ENCODE measurements at regions not wholly inside any gene's neighbourhood (a gene's known extent, or its start where the extent isn't known, plus 50 kb on each side); places are given as distances from the start of the nearest gene placed in this dataset.
"Not testable (repeated sequence)": the region's sequence is repeated elsewhere in the genome, so short reads cannot be mapped to it uniquely, and the experiment has no call there.

DNA sequence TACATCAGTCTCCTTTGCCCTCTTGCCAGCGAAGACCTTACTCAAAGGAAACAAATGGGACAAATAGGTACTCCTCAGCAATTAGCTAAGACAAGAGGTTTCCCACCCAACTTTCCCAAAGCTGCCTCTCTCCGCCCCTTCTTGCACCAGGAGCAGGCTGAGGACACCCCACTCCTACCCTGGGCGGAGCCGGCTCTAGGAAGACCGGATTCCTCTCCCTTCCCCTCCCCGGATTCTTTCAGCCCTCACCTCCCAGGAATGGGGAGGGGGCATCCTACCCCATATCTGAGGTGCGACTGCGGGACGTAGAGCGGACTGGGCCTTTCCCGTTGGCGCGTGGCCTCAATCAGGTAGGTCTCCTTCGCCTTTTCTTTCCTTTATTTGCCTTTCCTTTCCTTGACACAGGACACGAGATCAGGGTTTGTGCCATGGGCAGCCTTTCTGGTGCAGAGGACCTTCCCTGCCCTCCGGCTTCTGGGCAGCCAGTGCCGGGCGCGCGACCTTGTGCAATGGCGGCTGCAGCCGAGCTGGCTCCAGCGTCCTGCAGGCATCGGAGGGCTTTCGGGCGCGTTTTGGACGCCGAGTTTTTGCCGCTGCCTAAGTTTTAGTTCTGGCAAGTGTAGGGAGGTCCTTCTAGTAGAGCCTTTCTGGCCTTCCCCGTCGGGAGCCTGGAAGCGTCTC, 279.9 kb downstream of the PLS3 start:
- FAIRE-seq; dilution Hi-C loops (cut with MboI; ENCODE audit: extremely low pct_ligation_motif_present, low sequenced_read_pairs): not testable (repeated sequence)

DNA sequence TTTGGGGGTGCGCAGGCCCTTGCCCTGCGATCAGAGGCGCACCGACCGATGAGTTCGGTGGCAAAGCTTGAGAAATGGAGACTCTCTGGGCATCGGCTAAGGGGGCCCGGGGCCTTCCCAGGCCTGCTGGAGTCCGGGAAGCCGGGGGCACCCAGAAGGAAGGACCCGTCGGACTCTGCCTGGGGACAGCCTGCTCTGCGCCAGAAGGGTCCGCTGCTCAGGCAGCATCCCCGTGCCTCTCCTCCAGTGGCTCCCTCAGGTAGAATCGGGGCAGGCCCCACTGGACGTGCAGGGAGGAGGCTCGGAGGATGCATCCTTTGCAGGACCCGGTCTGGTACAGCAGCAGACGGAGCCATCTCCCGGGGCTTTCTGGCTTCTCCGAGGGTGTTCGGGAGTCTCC, 290.0 kb downstream of the PLS3 start:
- H3K27me3 ChIP-seq (ENCODE audit: control insufficient read depth, extremely low read depth, insufficient read depth, low read length); H2AFZ ChIP-seq (ENCODE audit: control insufficient read depth, low read length); FAIRE-seq; DNase-seq (ENCODE audit: low read depth, low spot score); H3K4me1 ChIP-seq (ENCODE audit: control insufficient read depth, extremely low read depth, insufficient read depth, low read length); H3K9me1 ChIP-seq (ENCODE audit: control insufficient read depth, extremely low read depth, insufficient read depth, low read length); H4K20me1 ChIP-seq (ENCODE audit: control insufficient read depth, extremely low read depth, insufficient read depth, low read length); dilution Hi-C loops (cut with MboI; ENCODE audit: extremely low pct_ligation_motif_present, low sequenced_read_pairs); H3K79me2 ChIP-seq (ENCODE audit: control insufficient read depth, insufficient read depth, low read length); H3K9me3 ChIP-seq (ENCODE audit: control insufficient read depth, low read depth, low read length); H3K9ac ChIP-seq (ENCODE audit: control insufficient read depth, extremely low read depth, insufficient read depth, low read length); H3K4me3 ChIP-seq (ENCODE audit: control insufficient read depth in 2 of 3, extremely low read depth in 1 of 3, insufficient read depth in 2 of 3, low read depth in 1 of 3, low read length in 3 of 3); H3K27ac ChIP-seq (ENCODE audit: control insufficient read depth, insufficient read depth, low read length); H3K4me2 ChIP-seq (ENCODE audit: control insufficient read depth, extremely low read depth, insufficient read depth, low read depth, low read length); H3K36me3 ChIP-seq (ENCODE audit: control insufficient read depth in 2 of 2, extremely low read depth in 1 of 2, insufficient read depth in 2 of 2, low read length in 2 of 2): not testable (repeated sequence)

More for the DNA sequence above, 279.9 kb downstream of the PLS3 start:
- not testable (repeated sequence) for H3K79me2 ChIP-seq (ENCODE audit: control insufficient read depth, insufficient read depth, low read length); H3K9me1 ChIP-seq (ENCODE audit: control insufficient read depth, extremely low read depth, insufficient read depth, low read length); H3K4me1 ChIP-seq (ENCODE audit: control insufficient read depth, extremely low read depth, insufficient read depth, low read length); H2AFZ ChIP-seq (ENCODE audit: control insufficient read depth, low read length); H3K4me2 ChIP-seq (ENCODE audit: control insufficient read depth, extremely low read depth, insufficient read depth, low read depth, low read length); H3K27me3 ChIP-seq (ENCODE audit: control insufficient read depth, extremely low read depth, insufficient read depth, low read length); H3K4me3 ChIP-seq (ENCODE audit: control insufficient read depth in 2 of 3, extremely low read depth in 1 of 3, insufficient read depth in 2 of 3, low read depth in 1 of 3, low read length in 3 of 3); H3K9ac ChIP-seq (ENCODE audit: control insufficient read depth, extremely low read depth, insufficient read depth, low read length); H3K36me3 ChIP-seq (ENCODE audit: control insufficient read depth in 2 of 2, extremely low read depth in 1 of 2, insufficient read depth in 2 of 2, low read length in 2 of 2); DNase-seq (ENCODE audit: low read depth, low spot score); H3K27ac ChIP-seq (ENCODE audit: control insufficient read depth, insufficient read depth, low read length); H3K9me3 ChIP-seq (ENCODE audit: control insufficient read depth, low read depth, low read length); H4K20me1 ChIP-seq (ENCODE audit: control insufficient read depth, extremely low read depth, insufficient read depth, low read length)

DNA sequence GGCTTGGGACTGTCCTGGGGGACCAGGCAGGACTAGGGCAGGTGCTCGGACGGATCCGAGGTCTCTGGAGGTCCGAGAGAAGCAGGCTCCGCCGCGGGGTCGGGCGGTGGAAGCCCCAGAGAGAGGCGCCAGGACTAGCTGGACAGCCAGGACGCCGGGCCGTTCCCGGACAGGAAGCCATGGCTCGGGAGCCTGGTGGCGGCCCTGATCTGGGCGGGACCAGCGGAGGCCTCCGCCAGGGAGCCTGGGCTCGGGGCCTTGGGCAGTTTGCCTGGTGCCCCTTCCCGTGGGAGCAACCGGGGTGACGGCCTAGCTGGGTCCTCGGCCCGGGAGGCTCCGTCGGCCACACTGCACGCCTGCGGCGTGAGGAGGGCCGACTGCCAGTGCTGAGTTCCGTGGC, 292.3 kb downstream of the PLS3 start:
- dilution Hi-C loops (cut with MboI; ENCODE audit: extremely low pct_ligation_motif_present, low sequenced_read_pairs); FAIRE-seq; H3K4me1 ChIP-seq (ENCODE audit: control insufficient read depth, extremely low read depth, insufficient read depth, low read length); H3K27me3 ChIP-seq (ENCODE audit: control insufficient read depth, extremely low read depth, insufficient read depth, low read length); H3K27ac ChIP-seq (ENCODE audit: control insufficient read depth, insufficient read depth, low read length); H3K9me3 ChIP-seq (ENCODE audit: control insufficient read depth, low read depth, low read length); H3K9me1 ChIP-seq (ENCODE audit: control insufficient read depth, extremely low read depth, insufficient read depth, low read length); H2AFZ ChIP-seq (ENCODE audit: control insufficient read depth, low read length); H3K79me2 ChIP-seq (ENCODE audit: control insufficient read depth, insufficient read depth, low read length); H3K9ac ChIP-seq (ENCODE audit: control insufficient read depth, extremely low read depth, insufficient read depth, low read length); H4K20me1 ChIP-seq (ENCODE audit: control insufficient read depth, extremely low read depth, insufficient read depth, low read length); H3K4me3 ChIP-seq (ENCODE audit: control insufficient read depth in 2 of 3, extremely low read depth in 1 of 3, insufficient read depth in 2 of 3, low read depth in 1 of 3, low read length in 3 of 3); DNase-seq (ENCODE audit: low read depth, low spot score); H3K36me3 ChIP-seq (ENCODE audit: control insufficient read depth in 2 of 2, extremely low read depth in 1 of 2, insufficient read depth in 2 of 2, low read length in 2 of 2); H3K4me2 ChIP-seq (ENCODE audit: control insufficient read depth, extremely low read depth, insufficient read depth, low read depth, low read length): not testable (repeated sequence)

DNA sequence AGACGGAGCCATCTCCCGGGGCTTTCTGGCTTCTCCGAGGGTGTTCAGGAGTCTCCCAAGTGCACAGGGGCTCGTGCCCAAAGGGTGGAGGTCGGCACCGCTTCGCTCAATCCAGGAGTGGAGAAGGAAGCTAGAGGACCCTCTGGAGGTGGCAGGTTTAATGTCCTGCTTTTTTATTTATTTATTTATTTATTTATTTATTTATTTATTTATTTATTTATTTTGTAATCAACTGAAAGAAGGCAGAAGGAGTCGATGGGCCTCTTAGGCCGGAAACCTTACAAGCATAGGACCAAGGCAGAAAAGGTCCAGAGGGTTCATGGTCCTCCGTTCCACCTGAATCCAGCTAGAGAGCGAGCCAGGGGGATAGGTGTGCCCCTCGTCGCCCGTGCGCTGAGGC, 289.4 kb upstream of the AGTR2 start:
- H3K79me2 ChIP-seq (ENCODE audit: control insufficient read depth, insufficient read depth, low read length); H3K27me3 ChIP-seq (ENCODE audit: control insufficient read depth, extremely low read depth, insufficient read depth, low read length); H3K4me3 ChIP-seq (ENCODE audit: control insufficient read depth in 2 of 3, extremely low read depth in 1 of 3, insufficient read depth in 2 of 3, low read depth in 1 of 3, low read length in 3 of 3); H2AFZ ChIP-seq (ENCODE audit: control insufficient read depth, low read length); H3K9me3 ChIP-seq (ENCODE audit: control insufficient read depth, low read depth, low read length); H3K4me1 ChIP-seq (ENCODE audit: control insufficient read depth, extremely low read depth, insufficient read depth, low read length); H3K9ac ChIP-seq (ENCODE audit: control insufficient read depth, extremely low read depth, insufficient read depth, low read length); H3K4me2 ChIP-seq (ENCODE audit: control insufficient read depth, extremely low read depth, insufficient read depth, low read depth, low read length); FAIRE-seq; DNase-seq (ENCODE audit: low read depth, low spot score); H4K20me1 ChIP-seq (ENCODE audit: control insufficient read depth, extremely low read depth, insufficient read depth, low read length); H3K36me3 ChIP-seq (ENCODE audit: control insufficient read depth in 2 of 2, extremely low read depth in 1 of 2, insufficient read depth in 2 of 2, low read length in 2 of 2); dilution Hi-C loops (cut with MboI; ENCODE audit: extremely low pct_ligation_motif_present, low sequenced_read_pairs); H3K9me1 ChIP-seq (ENCODE audit: control insufficient read depth, extremely low read depth, insufficient read depth, low read length); H3K27ac ChIP-seq (ENCODE audit: control insufficient read depth, insufficient read depth, low read length): not testable (repeated sequence)

DNA sequence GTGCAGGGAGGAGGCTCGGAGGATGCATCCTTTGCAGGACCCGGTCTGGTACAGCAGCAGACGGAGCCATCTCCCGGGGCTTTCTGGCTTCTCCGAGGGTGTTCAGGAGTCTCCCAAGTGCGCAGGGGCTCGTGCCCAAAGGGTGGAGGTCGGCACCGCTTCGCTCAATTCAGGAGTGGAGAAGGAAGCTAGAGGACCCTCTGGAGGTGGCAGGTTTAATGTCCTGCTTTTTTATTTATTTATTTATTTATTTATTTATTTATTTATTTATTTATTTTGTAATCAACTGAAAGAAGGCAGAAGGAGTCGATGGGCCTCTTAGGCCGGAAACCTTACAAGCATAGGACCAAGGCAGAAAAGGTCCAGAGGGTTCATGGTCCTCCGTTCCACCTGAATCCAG, 286.4 kb upstream of the AGTR2 start:
- H3K9ac ChIP-seq (ENCODE audit: control insufficient read depth, extremely low read depth, insufficient read depth, low read length); H2AFZ ChIP-seq (ENCODE audit: control insufficient read depth, low read length); H3K4me2 ChIP-seq (ENCODE audit: control insufficient read depth, extremely low read depth, insufficient read depth, low read depth, low read length); H3K4me3 ChIP-seq (ENCODE audit: control insufficient read depth in 2 of 3, extremely low read depth in 1 of 3, insufficient read depth in 2 of 3, low read depth in 1 of 3, low read length in 3 of 3); dilution Hi-C loops (cut with MboI; ENCODE audit: extremely low pct_ligation_motif_present, low sequenced_read_pairs); FAIRE-seq; DNase-seq (ENCODE audit: low read depth, low spot score); H3K27me3 ChIP-seq (ENCODE audit: control insufficient read depth, extremely low read depth, insufficient read depth, low read length); H3K9me3 ChIP-seq (ENCODE audit: control insufficient read depth, low read depth, low read length); H4K20me1 ChIP-seq (ENCODE audit: control insufficient read depth, extremely low read depth, insufficient read depth, low read length); H3K36me3 ChIP-seq (ENCODE audit: control insufficient read depth in 2 of 2, extremely low read depth in 1 of 2, insufficient read depth in 2 of 2, low read length in 2 of 2); H3K9me1 ChIP-seq (ENCODE audit: control insufficient read depth, extremely low read depth, insufficient read depth, low read length); H3K79me2 ChIP-seq (ENCODE audit: control insufficient read depth, insufficient read depth, low read length); H3K27ac ChIP-seq (ENCODE audit: control insufficient read depth, insufficient read depth, low read length); H3K4me1 ChIP-seq (ENCODE audit: control insufficient read depth, extremely low read depth, insufficient read depth, low read length): not testable (repeated sequence)
